ENCODE measurements at regions not wholly inside any gene's neighbourhood (a gene's known extent, or its start where the extent isn't known, plus 50 kb on each side); places are given as distances from the start of the nearest gene placed in this dataset.

- no peak for TF ChIP-seq REST (IDR thresholded peaks at IDR 0.05; ENCODE audit: insufficient read depth in 1 of 2, low read depth in 2 of 2, low read length in 2 of 2)
- no peak for TF ChIP-seq POLR2AphosphoS5 (IDR thresholded peaks at IDR 0.05; ENCODE audit: low read depth, low read length)
- no peak for TF ChIP-seq FOXP2 (optimal IDR thresholded peaks at IDR 0.05; ENCODE audit: borderline replicate concordance, extremely low read depth, extremely low read length, insufficient read depth)
- TF ChIP-seq SIN3A (IDR thresholded peaks at IDR 0.05; ENCODE audit: borderline replicate concordance, insufficient read depth, low read length) = no peak
- no peak for TF ChIP-seq TAF1 (IDR thresholded peaks at IDR 0.05; ENCODE audit: borderline replicate concordance, insufficient read depth, low read length)
These were observed 343.1 kb upstream of the MEX3C start for GRCh38 chr18:51540562-51540961.

GRCh38 chr18:51541230-51541629 lies 343.7 kb upstream of the MEX3C start:
- TF ChIP-seq SIN3A (IDR thresholded peaks at IDR 0.05; ENCODE audit: borderline replicate concordance, insufficient read depth, low read length) = no peak
- TF ChIP-seq FOXP2 (optimal IDR thresholded peaks at IDR 0.05; ENCODE audit: borderline replicate concordance, extremely low read depth, extremely low read length, insufficient read depth) = no peak
- no peak for TF ChIP-seq TAF1 (IDR thresholded peaks at IDR 0.05; ENCODE audit: borderline replicate concordance, insufficient read depth, low read length)
- TF ChIP-seq POLR2AphosphoS5 (IDR thresholded peaks at IDR 0.05; ENCODE audit: low read depth, low read length) = no peak
- no peak for TF ChIP-seq REST (IDR thresholded peaks at IDR 0.05; ENCODE audit: insufficient read depth in 1 of 2, low read depth in 2 of 2, low read length in 2 of 2)

GRCh38 chr18:51543658-51544155 lies 346.2 kb upstream of the MEX3C start:
- TF ChIP-seq POLR2AphosphoS5 (IDR thresholded peaks at IDR 0.05; ENCODE audit: low read depth, low read length) (no peak), REST (IDR thresholded peaks at IDR 0.05; ENCODE audit: insufficient read depth in 1 of 2, low read depth in 2 of 2, low read length in 2 of 2) (no peak), TAF1 (IDR thresholded peaks at IDR 0.05; ENCODE audit: borderline replicate concordance, insufficient read depth, low read length) (no peak), SIN3A (IDR thresholded peaks at IDR 0.05; ENCODE audit: borderline replicate concordance, insufficient read depth, low read length) (no peak), FOXP2 (optimal IDR thresholded peaks at IDR 0.05; ENCODE audit: borderline replicate concordance, extremely low read depth, extremely low read length, insufficient read depth) (no peak)

DNA sequence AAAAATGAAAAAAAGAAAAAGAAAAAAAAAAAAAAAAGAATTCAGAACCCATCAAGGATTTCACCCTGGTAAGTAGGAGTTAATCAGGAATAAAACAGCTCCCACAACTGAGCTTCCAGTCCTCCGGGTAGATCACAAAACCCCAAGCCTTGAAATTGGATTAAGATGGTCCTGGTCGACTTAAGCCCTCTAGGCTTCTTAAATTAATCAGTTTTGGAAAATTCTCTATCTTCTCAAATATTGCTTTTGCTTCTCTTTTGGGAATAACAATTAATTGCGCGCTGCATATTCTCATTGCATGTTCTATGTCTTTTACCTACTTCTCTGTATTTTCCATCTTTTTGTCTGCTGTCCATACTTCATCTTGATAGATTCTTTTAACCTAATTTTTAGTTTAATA lies 348.0 kb upstream of the MEX3C start:
- TF ChIP-seq FOXP2 (optimal IDR thresholded peaks at IDR 0.05; ENCODE audit: borderline replicate concordance, extremely low read depth, extremely low read length, insufficient read depth) (no peak), TAF1 (IDR thresholded peaks at IDR 0.05; ENCODE audit: borderline replicate concordance, insufficient read depth, low read length) (no peak), POLR2AphosphoS5 (IDR thresholded peaks at IDR 0.05; ENCODE audit: low read depth, low read length) (no peak), REST (IDR thresholded peaks at IDR 0.05; ENCODE audit: insufficient read depth in 1 of 2, low read depth in 2 of 2, low read length in 2 of 2) (no peak), SIN3A (IDR thresholded peaks at IDR 0.05; ENCODE audit: borderline replicate concordance, insufficient read depth, low read length) (no peak)

Measured in PFSK-1 (cell line).